ENCODE measurements at regions not wholly inside any gene's neighbourhood (a gene's known extent, or its start where the extent isn't known, plus 50 kb on each side); places are given as distances from the start of the nearest gene placed in this dataset.

GRCh38 chr4:92215476-92215875 is 88.3 kb upstream of the GRID2 start:
- WGBS, 2 donors: 84 to 90% methylated on average over 4 of the region's 4 CpGs
- Histone ChIP-seq H3K36me3 (ENCODE audit: control insufficient read depth in 1 of 2, insufficient read depth in 2 of 2, low read length in 1 of 2) (no peaks in the 10 kb centered on the region), H3K9me3 (ENCODE audit: control insufficient read depth, low read length) (no peaks in the 10 kb centered on the region), H3K27me3 (ENCODE audit: control insufficient read depth in 1 of 2, insufficient read depth in 2 of 2, low read length in 1 of 2) (no peaks in the 10 kb centered on the region), H3K27ac (ENCODE audit: low read depth in 1 of 2, low read length in 2 of 2) (no peak overlapping the region), H3K4me3 (ENCODE audit: low read length in 2 of 2) (no peak overlapping the region), H3K4me1 (ENCODE audit: control insufficient read depth in 1 of 2, insufficient read depth in 2 of 2, low read length in 2 of 2) (no peaks in the 10 kb centered on the region)
- ATAC-seq (ENCODE audit: low FRiP score): no peak
- intact Hi-C loops (cut with DNase I): no loop called here
- DNase-seq: no peak

DNA sequence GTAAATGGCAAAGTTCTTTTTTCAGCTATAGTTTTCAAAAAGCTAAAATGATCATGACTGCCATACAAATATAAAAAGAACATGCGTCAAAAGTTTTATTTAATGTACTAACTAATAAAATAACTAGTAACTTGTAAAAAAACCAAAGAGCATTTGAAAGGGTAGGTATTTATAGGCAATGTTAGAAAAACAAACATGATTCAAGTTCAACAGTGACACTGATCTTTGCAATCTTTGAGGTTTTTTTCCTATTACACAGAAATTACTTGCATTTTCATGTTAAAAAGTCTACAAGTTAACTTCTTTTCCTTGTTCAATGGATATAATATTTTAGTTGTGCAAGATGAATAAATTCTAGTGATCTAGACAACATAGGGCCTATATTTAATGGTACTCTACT is 72.3 kb upstream of the GRID2 start:
- Histone ChIP-seq H3K27ac (ENCODE audit: low read depth in 1 of 2, low read length in 2 of 2) (no peak overlapping the region), H3K4me1 (ENCODE audit: control insufficient read depth in 1 of 2, insufficient read depth in 2 of 2, low read length in 2 of 2) (no peaks in the 10 kb centered on the region), H3K9me3 (ENCODE audit: control insufficient read depth, low read length) (no peaks in the 10 kb centered on the region), H3K27me3 (ENCODE audit: control insufficient read depth in 1 of 2, insufficient read depth in 2 of 2, low read length in 1 of 2) (no peaks in the 10 kb centered on the region), H3K4me3 (ENCODE audit: low read length in 2 of 2) (no peak overlapping the region), H3K36me3 (ENCODE audit: control insufficient read depth in 1 of 2, insufficient read depth in 2 of 2, low read length in 1 of 2) (no peaks in the 10 kb centered on the region)
- DNase-seq: no peak
- ATAC-seq (ENCODE audit: low FRiP score): no peak
- intact Hi-C loops (cut with DNase I): no loop called here
- WGBS, 2 donors: 89 to 96% methylated on average over 1 of the region's 1 CpG

DNA sequence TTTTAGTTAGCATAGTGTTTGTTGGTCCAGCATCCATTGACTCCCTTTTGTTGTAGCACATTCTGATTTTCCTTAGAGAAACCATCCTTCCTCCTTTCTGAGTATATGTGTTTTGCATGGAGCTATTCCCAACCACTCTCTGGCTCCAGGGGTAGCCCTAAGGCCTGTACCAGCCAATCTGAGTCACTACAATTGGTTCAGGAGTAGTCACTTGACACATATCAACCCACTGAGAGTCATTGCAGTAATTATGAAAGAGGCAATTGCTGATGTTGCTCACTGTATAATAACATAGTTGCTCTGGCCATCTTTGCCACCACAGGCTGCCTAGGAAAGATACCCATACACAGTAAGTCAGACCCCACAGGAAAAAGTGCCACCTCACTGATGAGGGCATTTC is 71.2 kb upstream of the GRID2 start:
- no peak overlapping the region for H3K4me3 ChIP-seq (ENCODE audit: low read length in 2 of 2)
- H3K9me3 ChIP-seq (ENCODE audit: control insufficient read depth, low read length): no peaks in the 10 kb centered on the region
- intact Hi-C loops (cut with DNase I): no loop called here
- ATAC-seq (ENCODE audit: low FRiP score) (no peak), DNase-seq (no peak)
- H3K36me3 ChIP-seq (ENCODE audit: control insufficient read depth in 1 of 2, insufficient read depth in 2 of 2, low read length in 1 of 2): no peaks in the 10 kb centered on the region
- H3K4me1 ChIP-seq (ENCODE audit: control insufficient read depth in 1 of 2, insufficient read depth in 2 of 2, low read length in 2 of 2): no peaks in the 10 kb centered on the region
- no peak overlapping the region for H3K27ac ChIP-seq (ENCODE audit: low read depth in 1 of 2, low read length in 2 of 2)
- no peaks in the 10 kb centered on the region for H3K27me3 ChIP-seq (ENCODE audit: control insufficient read depth in 1 of 2, insufficient read depth in 2 of 2, low read length in 1 of 2)

DNA sequence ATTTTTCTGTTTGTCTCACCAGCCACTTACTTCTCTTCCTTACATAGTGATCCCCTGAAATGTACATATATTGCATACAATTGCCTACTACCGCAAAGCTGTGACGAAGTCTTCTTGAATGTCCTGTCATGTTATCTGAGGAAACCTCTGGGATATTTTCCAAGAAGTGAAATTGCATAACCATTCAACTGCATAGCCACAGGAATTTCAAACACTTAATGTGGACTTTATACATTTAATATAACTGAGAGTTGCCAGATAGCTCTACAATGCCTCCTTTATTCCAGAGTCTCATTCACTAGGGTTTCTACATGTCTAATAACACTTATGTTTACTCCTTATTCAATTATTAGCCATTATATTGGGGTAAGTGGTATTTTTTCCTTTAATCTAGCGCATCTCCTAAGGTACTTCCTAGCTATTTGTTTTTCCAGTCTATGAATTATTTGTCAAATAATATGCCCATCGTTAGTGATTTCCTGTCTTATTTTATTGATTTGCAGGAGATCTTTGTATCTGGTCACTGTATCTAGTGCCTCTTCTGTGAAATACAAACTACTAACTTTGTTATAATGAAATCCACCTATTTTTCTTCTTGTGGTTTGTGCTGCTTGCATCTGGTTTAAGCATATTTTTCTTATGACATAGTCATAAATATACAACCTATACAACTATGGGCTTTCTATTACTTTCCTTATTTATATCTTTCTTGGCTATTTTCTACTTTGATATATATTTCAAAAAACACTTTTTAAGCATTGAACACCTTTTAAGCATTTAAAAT is 69.2 kb upstream of the GRID2 start:
- no peaks in the 10 kb centered on the region for H3K36me3 ChIP-seq (ENCODE audit: control insufficient read depth in 1 of 2, insufficient read depth in 2 of 2, low read length in 1 of 2)
- no peak for DNase-seq
- H3K9me3 ChIP-seq (ENCODE audit: control insufficient read depth, low read length): peaks cover 2% of the 10 kb centered on the region
- intact Hi-C loops (cut with DNase I): no loop called here
- no peaks in the 10 kb centered on the region for H3K4me1 ChIP-seq (ENCODE audit: control insufficient read depth in 1 of 2, insufficient read depth in 2 of 2, low read length in 2 of 2)
- H3K27ac ChIP-seq (ENCODE audit: low read depth in 1 of 2, low read length in 2 of 2): no peak overlapping the region
- WGBS, 2 donors: 48 to 65% methylated on average over 4 of the region's 4 CpGs
- no peaks in the 10 kb centered on the region for H3K27me3 ChIP-seq (ENCODE audit: control insufficient read depth in 1 of 2, insufficient read depth in 2 of 2, low read length in 1 of 2)
- ATAC-seq (ENCODE audit: low FRiP score): no peak
- no peak overlapping the region for H3K4me3 ChIP-seq (ENCODE audit: low read length in 2 of 2)

GRCh38 chr4:92235731-92236130 is 68.0 kb upstream of the GRID2 start:
- Histone ChIP-seq H3K9me3 (ENCODE audit: control insufficient read depth, low read length) (peaks cover 4% of the 10 kb centered on the region), H3K27me3 (ENCODE audit: control insufficient read depth in 1 of 2, insufficient read depth in 2 of 2, low read length in 1 of 2) (no peaks in the 10 kb centered on the region), H3K27ac (ENCODE audit: low read depth in 1 of 2, low read length in 2 of 2) (no peak overlapping the region), H3K4me1 (ENCODE audit: control insufficient read depth in 1 of 2, insufficient read depth in 2 of 2, low read length in 2 of 2) (no peaks in the 10 kb centered on the region), H3K36me3 (ENCODE audit: control insufficient read depth in 1 of 2, insufficient read depth in 2 of 2, low read length in 1 of 2) (no peaks in the 10 kb centered on the region), H3K4me3 (ENCODE audit: low read length in 2 of 2) (no peak overlapping the region)
- no peak for DNase-seq
- 67 to 73% methylated on average over 2 of the region's 2 CpGs for WGBS, 2 donors
- ATAC-seq (ENCODE audit: low FRiP score): no peak
- intact Hi-C loops (cut with DNase I): no loop called here

- ATAC-seq (ENCODE audit: low FRiP score) (no peak), DNase-seq (no peak)
- 90 to 93% methylated on average over 1 of the region's 1 CpG for WGBS, 2 donors
- intact Hi-C loops (cut with DNase I): no loop called here
- Histone ChIP-seq H3K36me3 (ENCODE audit: control insufficient read depth in 1 of 2, insufficient read depth in 2 of 2, low read length in 1 of 2) (no peaks in the 10 kb centered on the region), H3K27ac (ENCODE audit: low read depth in 1 of 2, low read length in 2 of 2) (no peak overlapping the region), H3K4me3 (ENCODE audit: low read length in 2 of 2) (no peak overlapping the region), H3K9me3 (ENCODE audit: control insufficient read depth, low read length) (peaks cover 5% of the 10 kb centered on the region), H3K27me3 (ENCODE audit: control insufficient read depth in 1 of 2, insufficient read depth in 2 of 2, low read length in 1 of 2) (no peaks in the 10 kb centered on the region), H3K4me1 (ENCODE audit: control insufficient read depth in 1 of 2, insufficient read depth in 2 of 2, low read length in 2 of 2) (no peaks in the 10 kb centered on the region)
These were observed 66.9 kb upstream of the GRID2 start for GRCh38 chr4:92236877-92237276.

DNA sequence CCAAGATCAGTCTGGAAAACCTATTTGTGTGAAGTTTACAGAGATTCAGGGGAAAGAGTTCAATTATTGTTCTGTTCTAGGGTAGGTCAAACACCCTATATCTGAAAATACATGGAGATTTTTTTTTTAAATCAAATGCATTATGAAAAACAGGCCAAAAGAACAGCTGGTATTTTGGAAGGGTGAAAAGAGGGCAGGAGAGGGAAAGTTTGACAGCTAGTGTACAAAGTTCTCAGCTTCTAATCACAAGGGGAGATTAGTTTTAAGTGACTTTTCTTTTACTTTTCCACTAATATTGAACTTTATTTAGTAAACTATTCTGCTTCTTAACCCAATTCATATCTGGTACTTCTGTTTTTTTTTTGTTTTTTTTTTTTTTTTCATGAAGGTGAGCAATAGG is 66.2 kb upstream of the GRID2 start:
- Histone ChIP-seq H3K4me3 (ENCODE audit: low read length in 2 of 2) (no peak overlapping the region), H3K27me3 (ENCODE audit: control insufficient read depth in 1 of 2, insufficient read depth in 2 of 2, low read length in 1 of 2) (no peaks in the 10 kb centered on the region), H3K36me3 (ENCODE audit: control insufficient read depth in 1 of 2, insufficient read depth in 2 of 2, low read length in 1 of 2) (no peaks in the 10 kb centered on the region), H3K4me1 (ENCODE audit: control insufficient read depth in 1 of 2, insufficient read depth in 2 of 2, low read length in 2 of 2) (no peaks in the 10 kb centered on the region), H3K27ac (ENCODE audit: low read depth in 1 of 2, low read length in 2 of 2) (no peak overlapping the region), H3K9me3 (ENCODE audit: control insufficient read depth, low read length) (peaks cover 5% of the 10 kb centered on the region)
- intact Hi-C loops (cut with DNase I): no loop called here
- DNase-seq (no peak), ATAC-seq (ENCODE audit: low FRiP score) (no peak)

DNA sequence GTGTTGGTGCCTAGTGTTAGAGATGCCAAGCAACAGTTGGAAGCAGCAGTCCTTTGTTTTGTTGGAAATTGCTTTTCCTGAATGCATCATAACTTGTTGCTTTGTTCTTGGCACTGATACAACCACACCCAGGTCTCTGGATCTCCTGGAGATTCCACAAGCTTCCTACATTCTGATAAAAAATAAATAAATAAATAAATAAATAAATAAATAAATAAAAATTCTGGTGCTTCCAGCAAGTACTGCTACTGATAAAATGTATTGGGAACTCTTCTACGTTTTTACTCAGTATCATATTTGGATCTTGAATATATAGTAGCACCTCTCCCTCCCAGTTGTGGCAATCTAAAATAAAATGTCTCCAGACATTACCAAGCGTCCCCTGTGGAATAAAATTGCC is 62.7 kb upstream of the GRID2 start:
- H3K9me3 ChIP-seq (ENCODE audit: control insufficient read depth, low read length): peaks cover 5% of the 10 kb centered on the region
- intact Hi-C loops (cut with DNase I): no loop called here
- H3K27me3 ChIP-seq (ENCODE audit: control insufficient read depth in 1 of 2, insufficient read depth in 2 of 2, low read length in 1 of 2): no peaks in the 10 kb centered on the region
- 80 to 86% methylated on average over 2 of the region's 2 CpGs for WGBS, 2 donors
- no peak overlapping the region for H3K4me3 ChIP-seq (ENCODE audit: low read length in 2 of 2)
- no peak overlapping the region for H3K27ac ChIP-seq (ENCODE audit: low read depth in 1 of 2, low read length in 2 of 2)
- DNase-seq: no peak
- no peaks in the 10 kb centered on the region for H3K36me3 ChIP-seq (ENCODE audit: control insufficient read depth in 1 of 2, insufficient read depth in 2 of 2, low read length in 1 of 2)
- H3K4me1 ChIP-seq (ENCODE audit: control insufficient read depth in 1 of 2, insufficient read depth in 2 of 2, low read length in 2 of 2): no peaks in the 10 kb centered on the region
- no peak for ATAC-seq (ENCODE audit: low FRiP score)

GRCh38 chr4:92246384-92246783 is 57.4 kb upstream of the GRID2 start:
- ATAC-seq (ENCODE audit: low FRiP score): no peak
- DNase-seq: no peak

More at GRCh38 chr4:92246384-92246783, 57.4 kb upstream of the GRID2 start:
- Histone ChIP-seq H3K36me3 (ENCODE audit: control insufficient read depth in 1 of 2, insufficient read depth in 2 of 2, low read length in 1 of 2) (no peaks in the 10 kb centered on the region), H3K4me3 (ENCODE audit: low read length in 2 of 2) (no peak overlapping the region), H3K4me1 (ENCODE audit: control insufficient read depth in 1 of 2, insufficient read depth in 2 of 2, low read length in 2 of 2) (no peaks in the 10 kb centered on the region), H3K9me3 (ENCODE audit: control insufficient read depth, low read length) (no peaks in the 10 kb centered on the region), H3K27ac (ENCODE audit: low read depth in 1 of 2, low read length in 2 of 2) (no peak overlapping the region), H3K27me3 (ENCODE audit: control insufficient read depth in 1 of 2, insufficient read depth in 2 of 2, low read length in 1 of 2) (no peaks in the 10 kb centered on the region)
- intact Hi-C loops (cut with DNase I): no loop called here

All from aorta (tissue), 5 donors.